K562 (cell line): ENCODE measurements at regions not wholly inside any gene's neighbourhood (a gene's known extent, or its start where the extent isn't known, plus 50 kb on each side); places are given as distances from the start of the nearest gene placed in this dataset.

ENCODE experiments used
- ATAC-seq: fragments of 200-7000 bp; cut with Tn5 transposase; 3 replicates; pipeline ENCODE4 v1.9.1; 2020; ENCODE audit warnings: moderate library complexity
- BruUV-seq: library from RNA; stranded (reverse); fragments of 400-500 nt; replicated peaks from 2 replicates; lab custom pipeline; 2021; lab: Mats Ljungman, UMichigan
- CTCF ChIA-PET: fragments of 300-600 bp; formaldehyde crosslinking; extraction: SDS; loops from one replicate; lab custom pipeline; 2021; ENCODE audit warnings: low intra/inter-chr PET ratio; lab: Yijun Ruan, JAX
- POLR2A ChIA-PET: fragments of 300-600, 350-650 bp; sonication (Branson Sonifier 250); formaldehyde crosslinking; extraction: SDS; loops from one replicate; lab custom pipeline; 2021; ENCODE audit warnings: antibody characterized with exemption, inconsistent platforms; lab: Yijun Ruan, JAX
- DNase-seq, 4 experiments: peaks; one replicate each; pipeline versions ENCODE4 v3.0.0 to v3.0.0-alpha.2; 2011 to 2018; ENCODE audit warnings: low spot score in 3 of 4, mixed read lengths in 3 of 4; ENCODE audit errors: extremely low read depth in 1 of 4
- FAIRE-seq: peaks from 2 replicates; lab custom pipeline; 2011; peaks lifted over from hg19 to GRCh38; lab: Jason Lieb, UNC
- H2AFZ ChIP-seq: 2 replicates; pipeline ENCODE4 v1.6.0; 2011; ENCODE audit warnings: low read depth, low read length, control low read depth, inconsistent platforms
- H3K27ac ChIP-seq: fragments of 200-600 bp; 3 replicates; pipeline ENCODE4 v1.8.0; 2011; ENCODE audit warnings: low read depth, mild to moderate bottlenecking, control low read depth, inconsistent platforms, low read length, moderate library complexity, mixed read lengths; ENCODE audit errors: extremely low read depth
- H3K27me3 ChIP-seq, 2 experiments: fragments of 300-600 bp in 1 of 2; 2 replicates in 1 of 2; 3 replicates in 1 of 2; pipeline versions ENCODE4 v1.6.0 to v1.8.0; 2011; ENCODE audit warnings: inconsistent platforms in 2 of 2, low read length in 2 of 2, mild to moderate bottlenecking in 1 of 2, mixed read lengths in 1 of 2, moderate library complexity in 1 of 2; ENCODE audit not compliant: control insufficient read depth in 2 of 2, insufficient read depth in 2 of 2
- H3K36me3 ChIP-seq: fragments of 300-600 bp; 3 replicates; pipeline ENCODE4 v1.8.0; 2011; ENCODE audit warnings: mild to moderate bottlenecking, low read length, inconsistent platforms; ENCODE audit not compliant: control insufficient read depth, insufficient read depth
- H3K4me1 ChIP-seq, 2 experiments: fragments of 200-600 bp in 1 of 2; replicated peaks in 1 of 2; 2 replicates in 1 of 2; 3 replicates in 1 of 2; pipeline versions ENCODE4 v1.5.1 to v1.8.0; 2011; ENCODE audit warnings: inconsistent platforms in 2 of 2, low read length in 2 of 2, mild to moderate bottlenecking in 1 of 2, mixed read lengths in 1 of 2, moderate library complexity in 1 of 2; ENCODE audit not compliant: control insufficient read depth in 2 of 2, insufficient read depth in 2 of 2
- H3K4me2 ChIP-seq: 2 replicates; pipeline ENCODE4 v1.6.1; 2011; ENCODE audit warnings: low read length, control low read depth, inconsistent platforms, mixed read lengths; ENCODE audit not compliant: insufficient read depth
- H3K4me3 ChIP-seq: fragments of 200-600 bp; sonication (generic), shearing (Covaris generic); 2 replicates; pipeline ENCODE4 v1.5.1; 2016; ENCODE audit warnings: control low read depth, inconsistent platforms
- H3K79me2 ChIP-seq: fragments of 200-600 bp; 3 replicates; pipeline ENCODE4 v1.8.0; 2011; ENCODE audit warnings: low read length, inconsistent platforms; ENCODE audit not compliant: control insufficient read depth, insufficient read depth
- H3K9ac ChIP-seq, 2 experiments: 2 replicates each; pipeline versions ENCODE4 v1.6.0 to v1.6.1; 2011; ENCODE audit warnings: low read depth in 2 of 2, low read length in 2 of 2, control low read depth in 1 of 2, inconsistent platforms in 1 of 2, mild to moderate bottlenecking in 1 of 2, mixed read lengths in 1 of 2; ENCODE audit not compliant: insufficient read depth in 1 of 2
- H3K9me1 ChIP-seq: one replicate; pipeline ENCODE4 v1.6.0; 2011; ENCODE audit warnings: inconsistent platforms, mild to moderate bottlenecking, low read length, moderate library complexity; ENCODE audit not compliant: control insufficient read depth, insufficient read depth
- H3K9me3 ChIP-seq: replicated peaks from 2 replicates; pipeline ENCODE4 v1.5.1; 2011; ENCODE audit warnings: low read depth, low read length, inconsistent platforms; ENCODE audit not compliant: control insufficient read depth, insufficient read depth
- H4K20me1 ChIP-seq: replicated peaks from 2 replicates; pipeline ENCODE4 v1.6.1; 2011; ENCODE audit warnings: low read length, inconsistent platforms, mixed read lengths; ENCODE audit not compliant: control insufficient read depth, insufficient read depth
- BACH1 ChIP-seq: fragments of 200-800 bp; sonication (Bioruptor generic); IDR thresholded peaks from 2 replicates; pipeline ENCODE4 v1.6.1; 2016; ENCODE audit warnings: missing genetic modification characterization, missing compliant biosample characterization
- CBX3 ChIP-seq, 2 experiments: IDR thresholded peaks; 1 replicate in 1 of 2; 2 replicates in 1 of 2; pipeline ENCODE4 v1.6.1; 2012; ENCODE audit warnings: inconsistent platforms in 2 of 2, low read length in 2 of 2, borderline replicate concordance in 1 of 2, control low read depth in 1 of 2
- GABPA ChIP-seq: fragments of 200-800 bp; sonication (Bioruptor generic); conservative IDR thresholded peaks from 2 replicates; pipeline ENCODE4 v1.6.1; 2016; ENCODE audit warnings: low read depth, missing genetic modification characterization, missing compliant biosample characterization
- IFI16 ChIP-seq: fragments of 250-450 bp; sonication (Bioruptor Pico); IDR thresholded peaks from 2 replicates; pipeline ENCODE4 v2.1.2; 2022; ENCODE audit warnings: mild to moderate bottlenecking, inconsistent platforms
- JUN ChIP-seq, 2 experiments: sonication (generic) in 1 of 2; formaldehyde crosslinking in 1 of 2; IDR thresholded peaks; 2 replicates each; pipeline versions ENCODE4 v1.6.1 to v1.8.0; 2012 to 2022; ENCODE audit warnings: borderline replicate concordance in 2 of 2, mild to moderate bottlenecking in 2 of 2, improper control_type of control experiment in 1 of 2, low read depth in 1 of 2, low read length in 1 of 2, missing genetic modification reagents in 1 of 2
- KDM2B ChIP-seq: fragments of 250-450 bp; sonication (Bioruptor Pico); IDR thresholded peaks from 2 replicates; pipeline ENCODE4 v1.8.0; 2021; ENCODE audit warnings: mild to moderate bottlenecking, moderate library complexity
- NFXL1 ChIP-seq: fragments of 450-650 bp; formaldehyde crosslinking; IDR thresholded peaks from 2 replicates; pipeline ENCODE4 v1.4.0; 2021; ENCODE audit warnings: mild to moderate bottlenecking
- NONO ChIP-seq, 2 experiments: fragments of 200-400 bp in 1 of 2; fragments of 450-650 bp in 1 of 2; formaldehyde crosslinking in 1 of 2; IDR thresholded peaks; 2 replicates each; pipeline ENCODE4 v1.6.1; 2017; ENCODE audit warnings: low read depth in 2 of 2, mild to moderate bottlenecking in 2 of 2, moderate library complexity in 2 of 2, low read length in 1 of 2
- TEAD2 ChIP-seq: fragments of 450-650 bp; IDR thresholded peaks from 2 replicates; pipeline ENCODE4 v1.6.1; 2016; ENCODE audit warnings: missing genetic modification characterization, control low read depth, missing compliant biosample characterization
- ZFX ChIP-seq: sonication (generic); formaldehyde crosslinking; IDR thresholded peaks from 2 replicates; pipeline ENCODE4 v1.8.0; 2022; ENCODE audit warnings: mild to moderate bottlenecking, missing genetic modification reagents, moderate library complexity
- WGBS: fragments of 100-300 bp; shearing (Covaris generic); methylation state at CpG from one replicate; pipeline ENCODE4 v1.1.6; 2016; ENCODE audit warnings: low coverage, mixed read lengths; ENCODE audit not compliant: insufficient coverage; ENCODE audit errors: missing lambda C conversion rate; 5-methylcytosine and 5-hydroxymethylcytosine counted together
- in situ Hi-C: fragments of 300-500 bp; cut with MboI; formaldehyde crosslinking; loops from 4 replicates; pipeline ENCODE4 v1.15.0; 2018; ENCODE audit warnings: inconsistent platforms, mixed read lengths
- intact Hi-C: fragments of 100-400 bp; cut with micrococcal nuclease; formaldehyde crosslinking; loops from 2 replicates; pipeline ENCODE4 v1.14.2; 2022
- TF ChIP-seq, protein P1 (sequence below): fragments of 250-450 bp; sonication (Bioruptor Pico); IDR thresholded peaks from 2 replicates; pipeline ENCODE4 v1.4.0; 2020; ENCODE audit warnings: mild to moderate bottlenecking, moderate library complexity
- TF ChIP-seq, protein P2 (sequence below): sonication (generic); formaldehyde crosslinking; IDR thresholded peaks from 2 replicates; pipeline ENCODE4 v1.8.1; 2023; ENCODE audit warnings: missing genetic modification reagents, mild to moderate bottlenecking, borderline replicate concordance

DNA sequence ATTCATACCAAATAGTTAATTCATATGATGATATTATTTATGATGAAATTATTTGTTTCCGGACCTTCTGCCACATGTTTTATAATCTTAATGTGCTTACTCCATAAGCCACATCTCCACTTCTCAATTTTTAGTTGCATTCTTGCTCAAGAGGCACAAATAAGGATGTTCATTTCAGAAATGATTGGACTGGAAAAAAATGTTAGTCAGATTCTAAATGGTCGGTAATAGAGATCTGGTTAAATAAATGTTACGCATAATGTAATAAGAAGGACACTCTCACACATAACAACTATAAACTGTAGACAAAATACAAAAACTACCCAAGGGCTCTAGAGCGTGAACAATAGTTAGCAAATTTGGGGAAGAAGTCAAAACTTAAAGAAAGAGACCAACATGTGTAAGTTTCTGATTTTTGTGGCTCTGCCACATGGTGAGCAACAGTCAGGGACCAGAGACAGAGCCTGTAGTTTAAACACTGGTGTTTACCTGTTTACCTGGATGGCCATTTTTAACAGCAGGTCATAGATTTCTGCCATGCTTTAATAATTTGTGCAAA lies 554.3 kb upstream of the CLINT1 start:
- no peak overlapping the region for H2AFZ ChIP-seq
- H3K27ac ChIP-seq: no peak overlapping the region
- no peaks in the 10 kb centered on the region for H4K20me1 ChIP-seq
- H3K27me3 ChIP-seq: no peaks in the 10 kb centered on the region
- H3K36me3 ChIP-seq: no peaks in the 10 kb centered on the region
- in situ Hi-C loops: no loop called here
- TF ChIP-seq NFXL1 (CRISPR knock-in tag): no peak
- no peak for TF ChIP-seq TEAD2 (tag)
- no peak for TF ChIP-seq IFI16
- no peak for TF ChIP-seq BACH1 (tag)
- TF ChIP-seq, protein P1, sequence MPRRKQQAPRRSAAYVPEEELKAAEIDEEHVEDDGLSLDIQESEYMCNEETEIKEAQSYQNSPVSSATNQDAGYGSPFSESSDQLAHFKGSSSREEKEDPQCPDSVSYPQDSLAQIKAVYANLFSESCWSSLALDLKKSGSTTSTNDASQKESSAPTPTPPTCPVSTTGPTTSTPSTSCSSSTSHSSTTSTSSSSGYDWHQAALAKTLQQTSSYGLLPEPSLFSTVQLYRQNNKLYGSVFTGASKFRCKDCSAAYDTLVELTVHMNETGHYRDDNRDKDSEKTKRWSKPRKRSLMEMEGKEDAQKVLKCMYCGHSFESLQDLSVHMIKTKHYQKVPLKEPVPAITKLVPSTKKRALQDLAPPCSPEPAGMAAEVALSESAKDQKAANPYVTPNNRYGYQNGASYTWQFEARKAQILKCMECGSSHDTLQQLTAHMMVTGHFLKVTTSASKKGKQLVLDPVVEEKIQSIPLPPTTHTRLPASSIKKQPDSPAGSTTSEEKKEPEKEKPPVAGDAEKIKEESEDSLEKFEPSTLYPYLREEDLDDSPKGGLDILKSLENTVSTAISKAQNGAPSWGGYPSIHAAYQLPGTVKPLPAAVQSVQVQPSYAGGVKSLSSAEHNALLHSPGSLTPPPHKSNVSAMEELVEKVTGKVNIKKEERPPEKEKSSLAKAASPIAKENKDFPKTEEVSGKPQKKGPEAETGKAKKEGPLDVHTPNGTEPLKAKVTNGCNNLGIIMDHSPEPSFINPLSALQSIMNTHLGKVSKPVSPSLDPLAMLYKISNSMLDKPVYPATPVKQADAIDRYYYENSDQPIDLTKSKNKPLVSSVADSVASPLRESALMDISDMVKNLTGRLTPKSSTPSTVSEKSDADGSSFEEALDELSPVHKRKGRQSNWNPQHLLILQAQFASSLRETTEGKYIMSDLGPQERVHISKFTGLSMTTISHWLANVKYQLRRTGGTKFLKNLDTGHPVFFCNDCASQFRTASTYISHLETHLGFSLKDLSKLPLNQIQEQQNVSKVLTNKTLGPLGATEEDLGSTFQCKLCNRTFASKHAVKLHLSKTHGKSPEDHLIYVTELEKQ: no peak
- no peak for TF ChIP-seq CBX3 (IDR thresholded peaks at IDR 0.05; ENCODE audit: borderline replicate concordance in 1 of 2, low read length in 2 of 2)
- no peak for TF ChIP-seq KDM2B
- TF ChIP-seq, protein P2, sequence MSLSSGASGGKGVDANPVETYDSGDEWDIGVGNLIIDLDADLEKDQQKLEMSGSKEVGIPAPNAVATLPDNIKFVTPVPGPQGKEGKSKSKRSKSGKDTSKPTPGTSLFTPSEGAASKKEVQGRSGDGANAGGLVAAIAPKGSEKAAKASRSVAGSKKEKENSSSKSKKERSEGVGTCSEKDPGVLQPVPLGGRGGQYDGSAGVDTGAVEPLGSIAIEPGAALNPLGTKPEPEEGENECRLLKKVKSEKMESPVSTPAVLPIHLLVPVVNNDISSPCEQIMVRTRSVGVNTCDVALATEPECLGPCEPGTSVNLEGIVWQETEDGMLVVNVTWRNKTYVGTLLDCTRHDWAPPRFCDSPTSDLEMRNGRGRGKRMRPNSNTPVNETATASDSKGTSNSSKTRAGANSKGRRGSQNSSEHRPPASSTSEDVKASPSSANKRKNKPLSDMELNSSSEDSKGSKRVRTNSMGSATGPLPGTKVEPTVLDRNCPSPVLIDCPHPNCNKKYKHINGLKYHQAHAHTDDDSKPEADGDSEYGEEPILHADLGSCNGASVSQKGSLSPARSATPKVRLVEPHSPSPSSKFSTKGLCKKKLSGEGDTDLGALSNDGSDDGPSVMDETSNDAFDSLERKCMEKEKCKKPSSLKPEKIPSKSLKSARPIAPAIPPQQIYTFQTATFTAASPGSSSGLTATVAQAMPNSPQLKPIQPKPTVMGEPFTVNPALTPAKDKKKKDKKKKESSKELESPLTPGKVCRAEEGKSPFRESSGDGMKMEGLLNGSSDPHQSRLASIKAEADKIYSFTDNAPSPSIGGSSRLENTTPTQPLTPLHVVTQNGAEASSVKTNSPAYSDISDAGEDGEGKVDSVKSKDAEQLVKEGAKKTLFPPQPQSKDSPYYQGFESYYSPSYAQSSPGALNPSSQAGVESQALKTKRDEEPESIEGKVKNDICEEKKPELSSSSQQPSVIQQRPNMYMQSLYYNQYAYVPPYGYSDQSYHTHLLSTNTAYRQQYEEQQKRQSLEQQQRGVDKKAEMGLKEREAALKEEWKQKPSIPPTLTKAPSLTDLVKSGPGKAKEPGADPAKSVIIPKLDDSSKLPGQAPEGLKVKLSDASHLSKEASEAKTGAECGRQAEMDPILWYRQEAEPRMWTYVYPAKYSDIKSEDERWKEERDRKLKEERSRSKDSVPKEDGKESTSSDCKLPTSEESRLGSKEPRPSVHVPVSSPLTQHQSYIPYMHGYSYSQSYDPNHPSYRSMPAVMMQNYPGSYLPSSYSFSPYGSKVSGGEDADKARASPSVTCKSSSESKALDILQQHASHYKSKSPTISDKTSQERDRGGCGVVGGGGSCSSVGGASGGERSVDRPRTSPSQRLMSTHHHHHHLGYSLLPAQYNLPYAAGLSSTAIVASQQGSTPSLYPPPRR (CRISPR knock-in tag): no peak
- no peak for TF ChIP-seq NONO (IDR thresholded peaks at IDR 0.05; ENCODE audit: low read depth in 2 of 2, low read length in 1 of 2)
- no peak for TF ChIP-seq GABPA
- TF ChIP-seq JUN (IDR thresholded peaks at IDR 0.05; ENCODE audit: borderline replicate concordance, low read depth, low read length): no peak
- TF ChIP-seq JUN (CRISPR knock-in tag; IDR thresholded peaks at IDR 0.05; ENCODE audit: borderline replicate concordance): no peak
- TF ChIP-seq ZFX: no peak
- TF ChIP-seq, all 486 proteins: peak for 0
- Histone ChIP-seq H3K4me1 (no peaks in the 10 kb centered on the region), H3K4me2 (no peak overlapping the region), H3K9ac (no peak overlapping the region), H3K79me2 (no peaks in the 10 kb centered on the region), H3K9me1 (no peaks in the 10 kb centered on the region), H3K4me3 (no peak overlapping the region), H3K9me3 (no peaks in the 10 kb centered on the region; the same call in 1 of the 2 replicates)
- FAIRE-seq (no peak), ATAC-seq (no peak), DNase-seq (no peak)
- ChIA-PET POLR2A (no interaction called here), CTCF (no interaction called here)
- BruUV-seq: no TSS peak
- WGBS: 5% methylated on average over 4 of the region's 4 CpGs
- intact Hi-C loops: no loop called here
